NCI-H128 (cell line): ENCODE measurements at regions not wholly inside any gene's neighbourhood (a gene's known extent, or its start where the extent isn't known, plus 50 kb on each side); places are given as distances from the start of the nearest gene placed in this dataset.
"Not testable (repeated sequence)": the region's sequence is repeated elsewhere in the genome, so short reads cannot be mapped to it uniquely, and the experiment has no call there.

Experiments
- DNase-seq: peaks from one replicate; lab custom pipeline; 2025; ENCODE audit not compliant: unreplicated experiment; lab: John Stamatoyannopoulos, UW

- DNase-seq: no peak
These were observed 610.4 kb upstream of the SLITRK6 start for GRCh38 chr13:86409466-86410241.

- DNase-seq: no peak
These were observed 626.1 kb upstream of the SLITRK6 start for GRCh38 chr13:86425170-86425815.

GRCh38 chr13:86426437-86426836 is 627.2 kb upstream of the SLITRK6 start:
- DNase-seq: no peak

- DNase-seq: no peak
These were observed 630.5 kb upstream of the SLITRK6 start for GRCh38 chr13:86429756-86430155.

GRCh38 chr13:86438034-86438433 is 638.8 kb upstream of the SLITRK6 start:
- DNase-seq: no peak

GRCh38 chr13:86445206-86445605 is 646.0 kb upstream of the SLITRK6 start:
- DNase-seq: no peak

GRCh38 chr13:86445672-86446071 is 646.5 kb upstream of the SLITRK6 start:
- no peak for DNase-seq

- DNase-seq: no peak
These were observed 647.1 kb upstream of the SLITRK6 start for GRCh38 chr13:86446311-86446710.

GRCh38 chr13:86447479-86447878 is 648.3 kb upstream of the SLITRK6 start:
- no peak for DNase-seq

- no peak for DNase-seq
These were observed 662.8 kb upstream of the SLITRK6 start for GRCh38 chr13:86462011-86462410.

- DNase-seq: no peak
These were observed 665.0 kb upstream of the SLITRK6 start for GRCh38 chr13:86464193-86464592.

- DNase-seq: no peak
These were observed 675.8 kb upstream of the SLITRK6 start for GRCh38 chr13:86474971-86475370.

- DNase-seq: no peak
These were observed 677.4 kb upstream of the SLITRK6 start for GRCh38 chr13:86476656-86477055.

- no peak for DNase-seq
These were observed 687.4 kb upstream of the SLITRK6 start for GRCh38 chr13:86486582-86486981.

- DNase-seq: no peak
These were observed 691.9 kb upstream of the SLITRK6 start for GRCh38 chr13:86491121-86491520.

GRCh38 chr13:86501931-86502330 is 702.7 kb upstream of the SLITRK6 start:
- DNase-seq: not testable (repeated sequence)

- no peak for DNase-seq
These were observed 711.6 kb upstream of the SLITRK6 start for GRCh38 chr13:86510792-86511191.

GRCh38 chr13:86541461-86541860 is 742.2 kb upstream of the SLITRK6 start:
- no peak for DNase-seq

GRCh38 chr13:86554066-86554465 is 754.8 kb upstream of the SLITRK6 start:
- DNase-seq: no peak

GRCh38 chr13:86559901-86560300 is 760.7 kb upstream of the SLITRK6 start:
- no peak for DNase-seq

GRCh38 chr13:86562866-86563265 is 763.6 kb upstream of the SLITRK6 start:
- no peak for DNase-seq

- DNase-seq: no peak
These were observed 764.1 kb upstream of the SLITRK6 start for GRCh38 chr13:86563308-86563707.

- DNase-seq: no peak
These were observed 767.9 kb upstream of the SLITRK6 start for GRCh38 chr13:86567119-86567518.
